K562 (cell line): ENCODE measurements at regions not wholly inside any gene's neighbourhood (a gene's known extent, or its start where the extent isn't known, plus 50 kb on each side); places are given as distances from the start of the nearest gene placed in this dataset.

Source experiments
- ATAC-seq: fragments of 200-7000 bp; cut with Tn5 transposase; 3 replicates; pipeline ENCODE4 v1.9.1; 2020; ENCODE audit warnings: moderate library complexity
- BruUV-seq: library from RNA; stranded (reverse); fragments of 400-500 nt; replicated peaks from 2 replicates; lab custom pipeline; 2021; lab: Mats Ljungman, UMichigan
- CTCF ChIA-PET: fragments of 300-600 bp; formaldehyde crosslinking; extraction: SDS; loops from one replicate; lab custom pipeline; 2021; ENCODE audit warnings: low intra/inter-chr PET ratio; lab: Yijun Ruan, JAX
- POLR2A ChIA-PET: fragments of 300-600, 350-650 bp; sonication (Branson Sonifier 250); formaldehyde crosslinking; extraction: SDS; loops from one replicate; lab custom pipeline; 2021; ENCODE audit warnings: antibody characterized with exemption, inconsistent platforms; lab: Yijun Ruan, JAX
- DNase-seq, 4 experiments: peaks; one replicate each; pipeline versions ENCODE4 v3.0.0 to v3.0.0-alpha.2; 2011 to 2018; ENCODE audit warnings: low spot score in 3 of 4, mixed read lengths in 3 of 4; ENCODE audit errors: extremely low read depth in 1 of 4
- FAIRE-seq: peaks from 2 replicates; lab custom pipeline; 2011; peaks lifted over from hg19 to GRCh38; lab: Jason Lieb, UNC
- H2AFZ ChIP-seq: 2 replicates; pipeline ENCODE4 v1.6.0; 2011; ENCODE audit warnings: low read depth, low read length, control low read depth, inconsistent platforms
- H3K27ac ChIP-seq: fragments of 200-600 bp; 3 replicates; pipeline ENCODE4 v1.8.0; 2011; ENCODE audit warnings: low read depth, mild to moderate bottlenecking, control low read depth, inconsistent platforms, low read length, moderate library complexity, mixed read lengths; ENCODE audit errors: extremely low read depth
- H3K27me3 ChIP-seq, 2 experiments: fragments of 300-600 bp in 1 of 2; 2 replicates in 1 of 2; 3 replicates in 1 of 2; pipeline versions ENCODE4 v1.6.0 to v1.8.0; 2011; ENCODE audit warnings: inconsistent platforms in 2 of 2, low read length in 2 of 2, mild to moderate bottlenecking in 1 of 2, mixed read lengths in 1 of 2, moderate library complexity in 1 of 2; ENCODE audit not compliant: control insufficient read depth in 2 of 2, insufficient read depth in 2 of 2
- H3K36me3 ChIP-seq: fragments of 300-600 bp; 3 replicates; pipeline ENCODE4 v1.8.0; 2011; ENCODE audit warnings: mild to moderate bottlenecking, low read length, inconsistent platforms; ENCODE audit not compliant: control insufficient read depth, insufficient read depth
- H3K4me1 ChIP-seq, 2 experiments: fragments of 200-600 bp in 1 of 2; replicated peaks in 1 of 2; 2 replicates in 1 of 2; 3 replicates in 1 of 2; pipeline versions ENCODE4 v1.5.1 to v1.8.0; 2011; ENCODE audit warnings: inconsistent platforms in 2 of 2, low read length in 2 of 2, mild to moderate bottlenecking in 1 of 2, mixed read lengths in 1 of 2, moderate library complexity in 1 of 2; ENCODE audit not compliant: control insufficient read depth in 2 of 2, insufficient read depth in 2 of 2
- H3K4me2 ChIP-seq: 2 replicates; pipeline ENCODE4 v1.6.1; 2011; ENCODE audit warnings: low read length, control low read depth, inconsistent platforms, mixed read lengths; ENCODE audit not compliant: insufficient read depth
- H3K4me3 ChIP-seq: fragments of 200-600 bp; sonication (generic), shearing (Covaris generic); 2 replicates; pipeline ENCODE4 v1.5.1; 2016; ENCODE audit warnings: control low read depth, inconsistent platforms
- H3K79me2 ChIP-seq: fragments of 200-600 bp; 3 replicates; pipeline ENCODE4 v1.8.0; 2011; ENCODE audit warnings: low read length, inconsistent platforms; ENCODE audit not compliant: control insufficient read depth, insufficient read depth
- H3K9ac ChIP-seq, 2 experiments: 2 replicates each; pipeline versions ENCODE4 v1.6.0 to v1.6.1; 2011; ENCODE audit warnings: low read depth in 2 of 2, low read length in 2 of 2, control low read depth in 1 of 2, inconsistent platforms in 1 of 2, mild to moderate bottlenecking in 1 of 2, mixed read lengths in 1 of 2; ENCODE audit not compliant: insufficient read depth in 1 of 2
- H3K9me1 ChIP-seq: one replicate; pipeline ENCODE4 v1.6.0; 2011; ENCODE audit warnings: inconsistent platforms, mild to moderate bottlenecking, low read length, moderate library complexity; ENCODE audit not compliant: control insufficient read depth, insufficient read depth
- H3K9me3 ChIP-seq: replicated peaks from 2 replicates; pipeline ENCODE4 v1.5.1; 2011; ENCODE audit warnings: low read depth, low read length, inconsistent platforms; ENCODE audit not compliant: control insufficient read depth, insufficient read depth
- H4K20me1 ChIP-seq: replicated peaks from 2 replicates; pipeline ENCODE4 v1.6.1; 2011; ENCODE audit warnings: low read length, inconsistent platforms, mixed read lengths; ENCODE audit not compliant: control insufficient read depth, insufficient read depth
- BCLAF1 ChIP-seq, 2 experiments: fragments of 450-650 bp in 1 of 2; IDR thresholded peaks; 2 replicates each; pipeline ENCODE4 v1.6.1; 2011 to 2017; ENCODE audit warnings: low read depth in 2 of 2, antibody characterized with exemption in 1 of 2, borderline replicate concordance in 1 of 2, low read length in 1 of 2, mild to moderate bottlenecking in 1 of 2, mixed read lengths in 1 of 2; ENCODE audit not compliant: control insufficient read depth in 1 of 2
- JUN ChIP-seq, 2 experiments: sonication (generic) in 1 of 2; formaldehyde crosslinking in 1 of 2; IDR thresholded peaks; 2 replicates each; pipeline versions ENCODE4 v1.6.1 to v1.8.0; 2012 to 2022; ENCODE audit warnings: borderline replicate concordance in 2 of 2, mild to moderate bottlenecking in 2 of 2, improper control_type of control experiment in 1 of 2, low read depth in 1 of 2, low read length in 1 of 2, missing genetic modification reagents in 1 of 2
- MCM3 ChIP-seq: fragments of 450-650 bp; IDR thresholded peaks from 2 replicates; pipeline ENCODE4 v1.6.1; 2016
- MCM7 ChIP-seq, 2 experiments: fragments of 450-650 bp; IDR thresholded peaks; 2 replicates each; pipeline ENCODE4 v1.6.1; 2016 to 2018
- NFIC ChIP-seq: fragments of 450-650 bp; IDR thresholded peaks from 2 replicates; pipeline ENCODE4 v1.6.1; 2017; ENCODE audit warnings: mild to moderate bottlenecking, inconsistent platforms
- NFIX ChIP-seq: fragments of 250-450 bp; sonication (Bioruptor Pico); IDR thresholded peaks from 2 replicates; pipeline ENCODE4 v1.4.0; 2020; ENCODE audit warnings: low read depth, mild to moderate bottlenecking, moderate library complexity
- POLR2B ChIP-seq: fragments of 450-650 bp; IDR thresholded peaks from 2 replicates; pipeline ENCODE4 v1.6.1; 2018; ENCODE audit warnings: low read depth; ENCODE audit not compliant: partially characterized antibody
- ZBTB34 ChIP-seq: fragments of 250-450 bp; sonication (Bioruptor Pico); IDR thresholded peaks from 2 replicates; pipeline ENCODE4 v1.8.0; 2021; ENCODE audit warnings: mild to moderate bottlenecking, moderate library complexity
- ZNF280B ChIP-seq: fragments of 250-450 bp; sonication (Bioruptor Pico); IDR thresholded peaks from 2 replicates; pipeline ENCODE4 v1.5.1; 2021; ENCODE audit warnings: mild to moderate bottlenecking
- WGBS: fragments of 100-300 bp; shearing (Covaris generic); methylation state at CpG from one replicate; pipeline ENCODE4 v1.1.6; 2016; ENCODE audit warnings: low coverage, mixed read lengths; ENCODE audit not compliant: insufficient coverage; ENCODE audit errors: missing lambda C conversion rate; 5-methylcytosine and 5-hydroxymethylcytosine counted together
- in situ Hi-C: fragments of 300-500 bp; cut with MboI; formaldehyde crosslinking; loops from 4 replicates; pipeline ENCODE4 v1.15.0; 2018; ENCODE audit warnings: inconsistent platforms, mixed read lengths
- intact Hi-C: fragments of 100-400 bp; cut with micrococcal nuclease; formaldehyde crosslinking; loops from 2 replicates; pipeline ENCODE4 v1.14.2; 2022

GRCh38 chr5:66354422-66354821 lies 210.3 kb downstream of the SREK1 start:
- intact Hi-C loops (no loop called here), in situ Hi-C loops (no loop called here)
- Histone ChIP-seq H3K4me3 (no peak overlapping the region), H3K9me3 (no peaks in the 10 kb centered on the region), H3K27ac (no peak overlapping the region), H4K20me1 (no peaks in the 10 kb centered on the region), H2AFZ (no peak overlapping the region), H3K4me1 (no peaks in the 10 kb centered on the region), H3K4me2 (no peak overlapping the region), H3K27me3 (peaks cover 0 to 6% of the 10 kb centered on the region in 2 experiments; a peak in 1 of 5 replicates), H3K79me2 (no peaks in the 10 kb centered on the region), H3K36me3 (no peaks in the 10 kb centered on the region), H3K9ac (no peak overlapping the region), H3K9me1 (no peaks in the 10 kb centered on the region)
- DNase-seq = no peak
- ATAC-seq = no peak
- POLR2A ChIA-PET = interaction anchor here (1.0 kb wide), 1 partner anchor 12 kb away, joined by 4 read pairs; no protein-coding TSS in a partner anchor
- no peak for FAIRE-seq
- CTCF ChIA-PET = no interaction called here
- no TSS peak for BruUV-seq
- 0% methylated on average over 2 of the region's 2 CpGs for WGBS
- TF ChIP-seq NFIC (peak; percentile 73), NFIX (0 out of 2 replicates have a peak, but pooled peaks have one; percentile 14), MCM7 (IDR thresholded peaks at IDR 0.05) (no peak)

- DNase-seq = no peak
- FAIRE-seq = no peak
- H3K9me1 ChIP-seq = no peaks in the 10 kb centered on the region
- no peak for ATAC-seq
- H3K27ac ChIP-seq = no peak overlapping the region
- POLR2A ChIA-PET = interaction anchor here (1.3 kb wide), 1 partner anchor 35 kb away, joined by 3 read pairs; no protein-coding TSS in a partner anchor
- H3K79me2 ChIP-seq = no peaks in the 10 kb centered on the region
- peaks cover 0 to 6% of the 10 kb centered on the region in 2 experiments; a peak in 2 of 5 replicates for H3K27me3 ChIP-seq
- H2AFZ ChIP-seq = no peak overlapping the region
- H3K4me2 ChIP-seq = no peak overlapping the region
- CTCF ChIA-PET = no interaction called here
- BruUV-seq = no TSS peak
- no peaks in the 10 kb centered on the region for H4K20me1 ChIP-seq
- H3K4me3 ChIP-seq = no peak overlapping the region
- 0% methylated on average over 3 of the region's 3 CpGs for WGBS
- intact Hi-C loops = no loop called here
- no peaks in the 10 kb centered on the region for H3K4me1 ChIP-seq
- H3K9ac ChIP-seq = no peak overlapping the region
- no peaks in the 10 kb centered on the region for H3K9me3 ChIP-seq
- no peaks in the 10 kb centered on the region for H3K36me3 ChIP-seq
- in situ Hi-C loops = no loop called here
- TF ChIP-seq POLR2B (no peak), ZNF280B (CRISPR knock-in tag) (no peak), JUN (IDR thresholded peaks at IDR 0.05; ENCODE audit: borderline replicate concordance, low read depth, low read length) (no peak), JUN (CRISPR knock-in tag; IDR thresholded peaks at IDR 0.05; ENCODE audit: borderline replicate concordance) (no peak), MCM3 (no peak), BCLAF1 (IDR thresholded peaks at IDR 0.05; ENCODE audit: borderline replicate concordance in 1 of 2, control insufficient read depth in 1 of 2, low read depth in 2 of 2, low read length in 1 of 2) (no peak), ZBTB34 (CRISPR knock-in tag) (no peak)
Measured at GRCh38 chr5:66356011-66356565, 212.0 kb downstream of the SREK1 start.
